HepG2 (cell line): ENCODE measurements at regions not wholly inside any gene's neighbourhood (a gene's known extent, or its start where the extent isn't known, plus 50 kb on each side); places are given as distances from the start of the nearest gene placed in this dataset.

Experiments used
- BRD4 ChIP-seq: sonication (generic); formaldehyde crosslinking; IDR thresholded peaks from 2 replicates; pipeline ENCODE4 v1.4.0; 2020; ENCODE audit warnings: missing genetic modification reagents
- NFIB ChIP-seq: sonication (generic); formaldehyde crosslinking; IDR thresholded peaks from 2 replicates; pipeline ENCODE4 v1.9.0; 2021; ENCODE audit warnings: missing genetic modification reagents, mild to moderate bottlenecking, borderline replicate concordance
- POLR2A ChIP-seq, 2 experiments: IDR thresholded peaks; 2 replicates each; pipeline ENCODE4 v1.6.1; 2011; ENCODE audit warnings: low read depth in 2 of 2, low read length in 2 of 2, mild to moderate bottlenecking in 1 of 2, moderate library complexity in 1 of 2; ENCODE audit not compliant: insufficient read depth in 1 of 2
- RFX1 ChIP-seq: fragments of 450-650 bp; IDR thresholded peaks from 2 replicates; pipeline ENCODE4 v1.6.1; 2017
- ZFP36 ChIP-seq: fragments of 150-350 bp; IDR thresholded peaks from 2 replicates; pipeline ENCODE4 v1.6.1; 2018; ENCODE audit warnings: borderline replicate concordance, low read length, low read depth; ENCODE audit not compliant: partially characterized antibody
- ZFX ChIP-seq: sonication (generic); formaldehyde crosslinking; IDR thresholded peaks from 2 replicates; pipeline ENCODE4 v1.4.0; 2020; ENCODE audit warnings: mild to moderate bottlenecking, low read depth, missing genetic modification reagents, moderate library complexity
- ZKSCAN8 ChIP-seq: IDR thresholded peaks from 2 replicates; pipeline ENCODE4 v1.6.1; 2016; ENCODE audit warnings: borderline replicate concordance, missing genetic modification reagents, missing compliant biosample characterization
- ZNF713 ChIP-seq: sonication (generic); formaldehyde crosslinking; IDR thresholded peaks from 2 replicates; pipeline ENCODE4 v1.4.0; 2020; ENCODE audit warnings: mild to moderate bottlenecking, missing genetic modification reagents
- TF ChIP-seq, protein P1 (sequence below): IDR thresholded peaks from 2 replicates; pipeline ENCODE4 v1.6.1; 2012; ENCODE audit warnings: inconsistent platforms
- TF ChIP-seq, protein P2 (sequence below): sonication (generic); formaldehyde crosslinking; IDR thresholded peaks from 2 replicates; pipeline ENCODE4 v1.5.0; 2020; ENCODE audit warnings: mild to moderate bottlenecking, missing genetic modification reagents, moderate library complexity
- TF ChIP-seq, protein P3 (sequence below): sonication (generic); formaldehyde crosslinking; conservative IDR thresholded peaks from 2 replicates; pipeline ENCODE4 v1.4.0; 2020; ENCODE audit warnings: missing genetic modification reagents
- TF ChIP-seq, protein P4 (sequence below), 2 experiments: IDR thresholded peaks; 2 replicates each; pipeline ENCODE4 v1.6.1; 2011 to 2012; ENCODE audit warnings: low read length in 2 of 2, borderline replicate concordance in 1 of 2, low read depth in 1 of 2, mild to moderate bottlenecking in 1 of 2, moderate library complexity in 1 of 2
- TF ChIP-seq, protein P5 (sequence below): sonication (generic); formaldehyde crosslinking; IDR thresholded peaks from 2 replicates; pipeline ENCODE4 v1.5.1; 2020; ENCODE audit warnings: mild to moderate bottlenecking, missing genetic modification reagents
- TF ChIP-seq, protein P6 (sequence below): sonication (generic); formaldehyde crosslinking; IDR thresholded peaks from 2 replicates; pipeline ENCODE4 v1.4.0; 2020; ENCODE audit warnings: missing genetic modification reagents, borderline replicate concordance

DNA sequence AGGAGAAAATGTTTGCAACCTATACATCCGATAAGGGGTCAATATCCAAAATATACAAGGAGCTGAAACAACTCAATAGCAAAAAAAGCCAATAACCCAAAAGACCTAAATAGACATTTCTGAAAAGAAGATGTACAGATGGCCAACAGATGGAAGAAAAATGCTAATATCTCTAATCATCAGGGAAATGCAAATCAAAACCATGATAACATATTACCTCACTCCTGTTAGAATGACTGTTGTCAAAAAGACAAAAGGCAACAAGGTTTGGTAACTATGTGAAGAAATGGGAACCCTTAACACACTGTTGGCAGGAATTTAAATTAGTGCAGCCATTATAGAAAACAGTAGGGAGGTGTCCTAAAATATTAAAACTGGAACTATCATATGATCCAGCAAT, 74.7 kb downstream of the LEPR start:
- TF ChIP-seq, protein P1, sequence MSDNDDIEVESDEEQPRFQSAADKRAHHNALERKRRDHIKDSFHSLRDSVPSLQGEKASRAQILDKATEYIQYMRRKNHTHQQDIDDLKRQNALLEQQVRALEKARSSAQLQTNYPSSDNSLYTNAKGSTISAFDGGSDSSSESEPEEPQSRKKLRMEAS: no peak
- TF ChIP-seq, protein P2, sequence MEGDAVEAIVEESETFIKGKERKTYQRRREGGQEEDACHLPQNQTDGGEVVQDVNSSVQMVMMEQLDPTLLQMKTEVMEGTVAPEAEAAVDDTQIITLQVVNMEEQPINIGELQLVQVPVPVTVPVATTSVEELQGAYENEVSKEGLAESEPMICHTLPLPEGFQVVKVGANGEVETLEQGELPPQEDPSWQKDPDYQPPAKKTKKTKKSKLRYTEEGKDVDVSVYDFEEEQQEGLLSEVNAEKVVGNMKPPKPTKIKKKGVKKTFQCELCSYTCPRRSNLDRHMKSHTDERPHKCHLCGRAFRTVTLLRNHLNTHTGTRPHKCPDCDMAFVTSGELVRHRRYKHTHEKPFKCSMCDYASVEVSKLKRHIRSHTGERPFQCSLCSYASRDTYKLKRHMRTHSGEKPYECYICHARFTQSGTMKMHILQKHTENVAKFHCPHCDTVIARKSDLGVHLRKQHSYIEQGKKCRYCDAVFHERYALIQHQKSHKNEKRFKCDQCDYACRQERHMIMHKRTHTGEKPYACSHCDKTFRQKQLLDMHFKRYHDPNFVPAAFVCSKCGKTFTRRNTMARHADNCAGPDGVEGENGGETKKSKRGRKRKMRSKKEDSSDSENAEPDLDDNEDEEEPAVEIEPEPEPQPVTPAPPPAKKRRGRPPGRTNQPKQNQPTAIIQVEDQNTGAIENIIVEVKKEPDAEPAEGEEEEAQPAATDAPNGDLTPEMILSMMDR (CRISPR knock-in tag): no peak
- TF ChIP-seq, protein P3, sequence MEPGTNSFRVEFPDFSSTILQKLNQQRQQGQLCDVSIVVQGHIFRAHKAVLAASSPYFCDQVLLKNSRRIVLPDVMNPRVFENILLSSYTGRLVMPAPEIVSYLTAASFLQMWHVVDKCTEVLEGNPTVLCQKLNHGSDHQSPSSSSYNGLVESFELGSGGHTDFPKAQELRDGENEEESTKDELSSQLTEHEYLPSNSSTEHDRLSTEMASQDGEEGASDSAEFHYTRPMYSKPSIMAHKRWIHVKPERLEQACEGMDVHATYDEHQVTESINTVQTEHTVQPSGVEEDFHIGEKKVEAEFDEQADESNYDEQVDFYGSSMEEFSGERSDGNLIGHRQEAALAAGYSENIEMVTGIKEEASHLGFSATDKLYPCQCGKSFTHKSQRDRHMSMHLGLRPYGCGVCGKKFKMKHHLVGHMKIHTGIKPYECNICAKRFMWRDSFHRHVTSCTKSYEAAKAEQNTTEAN (CRISPR knock-in tag): no peak
- TF ChIP-seq POLR2A (IDR thresholded peaks at IDR 0.05; ENCODE audit: insufficient read depth in 1 of 2, low read depth in 2 of 2, low read length in 2 of 2) (no peak), ZNF713 (CRISPR knock-in tag) (no peak), NFIB (CRISPR knock-in tag) (no peak), ZFX (CRISPR knock-in tag) (no peak), ZFP36 (no peak), ZKSCAN8 (CRISPR knock-in tag) (no peak), BRD4 (CRISPR knock-in tag) (no peak), RFX1 (no peak)
- TF ChIP-seq, protein P4, sequence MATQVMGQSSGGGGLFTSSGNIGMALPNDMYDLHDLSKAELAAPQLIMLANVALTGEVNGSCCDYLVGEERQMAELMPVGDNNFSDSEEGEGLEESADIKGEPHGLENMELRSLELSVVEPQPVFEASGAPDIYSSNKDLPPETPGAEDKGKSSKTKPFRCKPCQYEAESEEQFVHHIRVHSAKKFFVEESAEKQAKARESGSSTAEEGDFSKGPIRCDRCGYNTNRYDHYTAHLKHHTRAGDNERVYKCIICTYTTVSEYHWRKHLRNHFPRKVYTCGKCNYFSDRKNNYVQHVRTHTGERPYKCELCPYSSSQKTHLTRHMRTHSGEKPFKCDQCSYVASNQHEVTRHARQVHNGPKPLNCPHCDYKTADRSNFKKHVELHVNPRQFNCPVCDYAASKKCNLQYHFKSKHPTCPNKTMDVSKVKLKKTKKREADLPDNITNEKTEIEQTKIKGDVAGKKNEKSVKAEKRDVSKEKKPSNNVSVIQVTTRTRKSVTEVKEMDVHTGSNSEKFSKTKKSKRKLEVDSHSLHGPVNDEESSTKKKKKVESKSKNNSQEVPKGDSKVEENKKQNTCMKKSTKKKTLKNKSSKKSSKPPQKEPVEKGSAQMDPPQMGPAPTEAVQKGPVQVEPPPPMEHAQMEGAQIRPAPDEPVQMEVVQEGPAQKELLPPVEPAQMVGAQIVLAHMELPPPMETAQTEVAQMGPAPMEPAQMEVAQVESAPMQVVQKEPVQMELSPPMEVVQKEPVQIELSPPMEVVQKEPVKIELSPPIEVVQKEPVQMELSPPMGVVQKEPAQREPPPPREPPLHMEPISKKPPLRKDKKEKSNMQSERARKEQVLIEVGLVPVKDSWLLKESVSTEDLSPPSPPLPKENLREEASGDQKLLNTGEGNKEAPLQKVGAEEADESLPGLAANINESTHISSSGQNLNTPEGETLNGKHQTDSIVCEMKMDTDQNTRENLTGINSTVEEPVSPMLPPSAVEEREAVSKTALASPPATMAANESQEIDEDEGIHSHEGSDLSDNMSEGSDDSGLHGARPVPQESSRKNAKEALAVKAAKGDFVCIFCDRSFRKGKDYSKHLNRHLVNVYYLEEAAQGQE (IDR thresholded peaks at IDR 0.05; ENCODE audit: borderline replicate concordance in 1 of 2, low read depth in 1 of 2, low read length in 2 of 2): no peak
- TF ChIP-seq, protein P5, sequence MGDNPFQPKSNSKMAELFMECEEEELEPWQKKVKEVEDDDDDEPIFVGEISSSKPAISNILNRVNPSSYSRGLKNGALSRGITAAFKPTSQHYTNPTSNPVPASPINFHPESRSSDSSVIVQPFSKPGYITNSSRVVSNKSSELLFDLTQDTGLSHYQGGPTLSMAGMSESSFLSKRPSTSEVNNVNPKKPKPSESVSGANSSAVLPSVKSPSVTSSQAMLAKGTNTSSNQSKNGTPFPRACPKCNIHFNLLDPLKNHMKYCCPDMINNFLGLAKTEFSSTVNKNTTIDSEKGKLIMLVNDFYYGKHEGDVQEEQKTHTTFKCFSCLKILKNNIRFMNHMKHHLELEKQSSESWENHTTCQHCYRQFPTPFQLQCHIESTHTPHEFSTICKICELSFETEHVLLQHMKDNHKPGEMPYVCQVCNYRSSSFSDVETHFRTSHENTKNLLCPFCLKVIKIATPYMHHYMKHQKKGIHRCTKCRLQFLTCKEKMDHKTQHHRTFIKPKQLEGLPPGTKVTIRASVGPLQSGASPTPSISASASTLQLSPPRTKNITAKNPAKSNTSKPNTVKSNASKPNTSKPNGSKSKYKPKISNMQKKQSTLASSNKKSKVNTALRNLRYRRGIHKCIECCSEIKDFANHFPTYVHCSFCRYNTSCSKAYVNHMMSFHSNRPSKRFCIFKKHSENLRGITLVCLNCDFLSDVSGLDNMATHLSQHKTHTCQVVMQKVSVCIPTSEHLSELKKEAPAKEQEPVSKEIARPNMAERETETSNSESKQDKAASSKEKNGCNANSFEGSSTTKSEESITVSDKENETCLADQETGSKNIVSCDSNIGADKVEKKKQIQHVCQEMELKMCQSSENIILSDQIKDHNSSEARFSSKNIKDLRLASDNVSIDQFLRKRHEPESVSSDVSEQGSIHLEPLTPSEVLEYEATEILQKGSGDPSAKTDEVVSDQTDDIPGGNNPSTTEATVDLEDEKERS: no peak
- TF ChIP-seq, protein P6, sequence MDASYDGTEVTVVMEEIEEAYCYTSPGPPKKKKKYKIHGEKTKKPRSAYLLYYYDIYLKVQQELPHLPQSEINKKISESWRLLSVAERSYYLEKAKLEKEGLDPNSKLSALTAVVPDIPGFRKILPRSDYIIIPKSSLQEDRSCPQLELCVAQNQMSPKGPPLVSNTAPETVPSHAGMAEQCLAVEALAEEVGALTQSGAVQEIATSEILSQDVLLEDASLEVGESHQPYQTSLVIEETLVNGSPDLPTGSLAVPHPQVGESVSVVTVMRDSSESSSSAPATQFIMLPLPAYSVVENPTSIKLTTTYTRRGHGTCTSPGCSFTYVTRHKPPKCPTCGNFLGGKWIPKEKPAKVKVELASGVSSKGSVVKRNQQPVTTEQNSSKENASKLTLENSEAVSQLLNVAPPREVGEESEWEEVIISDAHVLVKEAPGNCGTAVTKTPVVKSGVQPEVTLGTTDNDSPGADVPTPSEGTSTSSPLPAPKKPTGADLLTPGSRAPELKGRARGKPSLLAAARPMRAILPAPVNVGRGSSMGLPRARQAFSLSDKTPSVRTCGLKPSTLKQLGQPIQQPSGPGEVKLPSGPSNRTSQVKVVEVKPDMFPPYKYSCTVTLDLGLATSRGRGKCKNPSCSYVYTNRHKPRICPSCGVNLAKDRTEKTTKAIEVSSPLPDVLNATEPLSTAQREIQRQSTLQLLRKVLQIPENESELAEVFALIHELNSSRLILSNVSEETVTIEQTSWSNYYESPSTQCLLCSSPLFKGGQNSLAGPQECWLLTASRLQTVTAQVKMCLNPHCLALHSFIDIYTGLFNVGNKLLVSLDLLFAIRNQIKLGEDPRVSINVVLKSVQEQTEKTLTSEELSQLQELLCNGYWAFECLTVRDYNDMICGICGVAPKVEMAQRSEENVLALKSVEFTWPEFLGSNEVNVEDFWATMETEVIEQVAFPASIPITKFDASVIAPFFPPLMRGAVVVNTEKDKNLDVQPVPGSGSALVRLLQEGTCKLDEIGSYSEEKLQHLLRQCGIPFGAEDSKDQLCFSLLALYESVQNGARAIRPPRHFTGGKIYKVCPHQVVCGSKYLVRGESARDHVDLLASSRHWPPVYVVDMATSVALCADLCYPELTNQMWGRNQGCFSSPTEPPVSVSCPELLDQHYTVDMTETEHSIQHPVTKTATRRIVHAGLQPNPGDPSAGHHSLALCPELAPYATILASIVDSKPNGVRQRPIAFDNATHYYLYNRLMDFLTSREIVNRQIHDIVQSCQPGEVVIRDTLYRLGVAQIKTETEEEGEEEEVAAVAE (CRISPR knock-in tag): no peak
